Sigmoid colon (tissue), 3 donors: ENCODE measurements at regions not wholly inside any gene's neighbourhood (a gene's known extent, or its start where the extent isn't known, plus 50 kb on each side); places are given as distances from the start of the nearest gene placed in this dataset.

ENCODE experiments used
- CTCF ChIP-seq, 4 experiments: fragments of 450-650 bp in 3 of 4; fragments of 200-600 bp in 1 of 4; IDR thresholded peaks; one replicate each; pipeline ENCODE4 v1.5.1; 2016 to 2019; ENCODE audit warnings: antibody characterized with exemption in 4 of 4, mild to moderate bottlenecking in 3 of 4, moderate library complexity in 2 of 4
- POLR2A ChIP-seq, 2 donors: fragments of 450-650 bp; IDR thresholded peaks; one replicate each; pipeline ENCODE4 v1.6.1; 2016; ENCODE audit warnings: antibody characterized with exemption in 2 of 2, mild to moderate bottlenecking in 2 of 2, moderate library complexity in 2 of 2

- TF ChIP-seq CTCF (IDR thresholded peaks at IDR 0.05) (no peak), POLR2A (IDR thresholded peaks at IDR 0.05) (no peak)
Observed at GRCh38 chr14:87121716-87122115, 871.3 kb downstream of the GALC start.
